HUES6 (cell line): ENCODE measurements at regions not wholly inside any gene's neighbourhood (a gene's known extent, or its start where the extent isn't known, plus 50 kb on each side); places are given as distances from the start of the nearest gene placed in this dataset.

Experiments
- H3K27ac ChIP-seq: 2 replicates; pipeline ENCODE4 v1.7.0; 2013; ENCODE audit warnings: low read depth, mild to moderate bottlenecking, low read length, inconsistent platforms
- H3K27me3 ChIP-seq: 2 replicates; pipeline ENCODE4 v1.6.1; 2013; ENCODE audit warnings: low read length; ENCODE audit not compliant: control insufficient read depth, insufficient read depth
- H3K36me3 ChIP-seq: 2 replicates; pipeline ENCODE4 v1.6.1; 2013; ENCODE audit warnings: low read length; ENCODE audit not compliant: control insufficient read depth, insufficient read depth
- H3K4me1 ChIP-seq: 2 replicates; pipeline ENCODE4 v1.6.1; 2013; ENCODE audit warnings: low read length; ENCODE audit not compliant: control insufficient read depth, insufficient read depth
- H3K4me3 ChIP-seq: 2 replicates; pipeline ENCODE4 v1.5.1; 2013; ENCODE audit warnings: low read depth, low read length
- H3K9ac ChIP-seq: one replicate; pipeline ENCODE4 v1.6.1; 2013; ENCODE audit warnings: mild to moderate bottlenecking, low read length
- H3K9me3 ChIP-seq: 2 replicates; pipeline ENCODE4 v1.6.1; 2013; ENCODE audit warnings: low read depth, low read length; ENCODE audit not compliant: control insufficient read depth, insufficient read depth

DNA sequence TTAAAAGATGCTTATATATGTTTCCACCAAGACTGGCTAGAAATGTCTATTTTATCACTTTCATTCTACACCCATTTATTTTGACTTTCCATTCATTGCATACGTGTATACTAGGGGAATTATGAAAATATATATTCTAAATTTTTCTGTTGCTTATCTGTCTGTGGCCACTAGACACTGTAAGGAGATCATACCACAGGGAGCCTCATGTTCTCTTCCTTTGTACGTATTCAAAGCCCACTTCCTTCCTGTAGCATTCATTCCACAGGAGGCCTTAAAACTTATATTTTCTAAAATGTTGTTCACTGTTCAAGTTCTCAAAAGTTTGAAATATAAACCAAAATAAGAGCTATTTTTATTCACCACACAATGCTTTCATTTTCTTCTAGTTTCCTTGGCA, 1848.9 kb upstream of the TENM3 start:
- H3K9me3 ChIP-seq: no peaks in the 10 kb centered on the region
- H3K9ac ChIP-seq: no peak overlapping the region
- no peaks in the 10 kb centered on the region for H3K27me3 ChIP-seq
- no peak overlapping the region for H3K4me3 ChIP-seq
- H3K27ac ChIP-seq: no peak overlapping the region
- H3K4me1 ChIP-seq: no peaks in the 10 kb centered on the region
- no peaks in the 10 kb centered on the region for H3K36me3 ChIP-seq

- H3K4me1 ChIP-seq: no peaks in the 10 kb centered on the region
- no peak overlapping the region for H3K9ac ChIP-seq
- H3K9me3 ChIP-seq: no peaks in the 10 kb centered on the region
- no peak overlapping the region for H3K27ac ChIP-seq
- no peaks in the 10 kb centered on the region for H3K27me3 ChIP-seq
- H3K36me3 ChIP-seq: no peaks in the 10 kb centered on the region
- no peak overlapping the region for H3K4me3 ChIP-seq
These were observed 1848.5 kb upstream of the TENM3 start for GRCh38 chr4:180394730-180395129.

- no peak overlapping the region for H3K27ac ChIP-seq
- no peaks in the 10 kb centered on the region for H3K36me3 ChIP-seq
- no peaks in the 10 kb centered on the region for H3K4me1 ChIP-seq
- H3K27me3 ChIP-seq: no peaks in the 10 kb centered on the region
- H3K9ac ChIP-seq: no peak overlapping the region
- H3K9me3 ChIP-seq: no peaks in the 10 kb centered on the region
- no peak overlapping the region for H3K4me3 ChIP-seq
These were observed 1844.6 kb upstream of the TENM3 start for GRCh38 chr4:180398564-180398963.

- H3K27me3 ChIP-seq: no peaks in the 10 kb centered on the region
- no peak overlapping the region for H3K4me3 ChIP-seq
- H3K36me3 ChIP-seq: no peaks in the 10 kb centered on the region
- no peak overlapping the region for H3K9ac ChIP-seq
- H3K9me3 ChIP-seq: no peaks in the 10 kb centered on the region
- no peak overlapping the region for H3K27ac ChIP-seq
- no peaks in the 10 kb centered on the region for H3K4me1 ChIP-seq
These were observed 1835.8 kb upstream of the TENM3 start for GRCh38 chr4:180407275-180407885.

DNA sequence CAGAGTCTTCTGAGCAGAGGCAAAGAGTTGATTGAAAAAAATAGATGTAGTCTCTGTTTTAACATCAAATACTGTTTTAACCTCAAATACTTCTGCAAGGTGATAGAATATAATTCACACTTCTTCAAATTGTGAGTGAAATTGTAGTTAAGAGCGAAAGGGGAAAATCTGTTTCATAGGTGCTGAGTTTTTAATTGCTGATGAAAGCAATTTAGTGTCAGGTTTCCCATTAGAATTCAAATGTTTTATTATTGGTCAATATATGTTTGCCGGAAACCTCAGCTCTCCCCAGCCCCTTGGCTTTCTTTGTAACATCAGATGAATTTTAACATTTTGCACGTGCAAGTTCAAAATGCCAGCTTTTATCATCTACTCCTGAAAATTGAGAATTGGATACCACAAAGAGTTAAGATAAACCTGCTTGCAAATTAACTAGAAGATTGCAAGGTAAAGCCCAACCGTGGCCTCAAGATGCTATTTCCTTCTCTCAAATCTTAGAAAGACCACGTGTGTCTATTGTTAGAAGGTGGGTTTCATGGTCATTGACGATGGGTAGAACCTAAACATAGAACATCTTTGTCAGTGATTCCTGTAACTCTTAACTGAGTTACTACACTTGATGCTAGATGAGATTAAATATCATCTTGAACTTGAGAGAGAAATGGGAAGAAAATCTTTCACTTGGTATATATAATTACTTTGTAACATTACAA, 1824.2 kb upstream of the TENM3 start:
- no peak overlapping the region for H3K27ac ChIP-seq
- no peaks in the 10 kb centered on the region for H3K9me3 ChIP-seq
- no peaks in the 10 kb centered on the region for H3K4me1 ChIP-seq
- H3K9ac ChIP-seq: no peak overlapping the region
- no peaks in the 10 kb centered on the region for H3K27me3 ChIP-seq
- H3K4me3 ChIP-seq: no peak overlapping the region
- no peaks in the 10 kb centered on the region for H3K36me3 ChIP-seq

- Histone ChIP-seq H3K36me3 (no peaks in the 10 kb centered on the region), H3K4me3 (no peak overlapping the region), H3K4me1 (no peaks in the 10 kb centered on the region), H3K27me3 (no peaks in the 10 kb centered on the region), H3K27ac (no peak overlapping the region), H3K9ac (no peak overlapping the region), H3K9me3 (no peaks in the 10 kb centered on the region)
These were observed 1820.1 kb upstream of the TENM3 start for GRCh38 chr4:180422989-180423711.

- Histone ChIP-seq H3K9me3 (no peaks in the 10 kb centered on the region), H3K9ac (no peak overlapping the region), H3K4me1 (no peaks in the 10 kb centered on the region), H3K4me3 (no peak overlapping the region), H3K36me3 (no peaks in the 10 kb centered on the region), H3K27me3 (no peaks in the 10 kb centered on the region), H3K27ac (no peak overlapping the region)
These were observed 1819.5 kb upstream of the TENM3 start for GRCh38 chr4:180423712-180424057.

- Histone ChIP-seq H3K4me3 (no peak overlapping the region), H3K9ac (no peak overlapping the region), H3K27me3 (no peaks in the 10 kb centered on the region), H3K27ac (no peak overlapping the region), H3K4me1 (no peaks in the 10 kb centered on the region), H3K9me3 (no peaks in the 10 kb centered on the region), H3K36me3 (no peaks in the 10 kb centered on the region)
These were observed 1816.3 kb upstream of the TENM3 start for GRCh38 chr4:180426938-180427337.

DNA sequence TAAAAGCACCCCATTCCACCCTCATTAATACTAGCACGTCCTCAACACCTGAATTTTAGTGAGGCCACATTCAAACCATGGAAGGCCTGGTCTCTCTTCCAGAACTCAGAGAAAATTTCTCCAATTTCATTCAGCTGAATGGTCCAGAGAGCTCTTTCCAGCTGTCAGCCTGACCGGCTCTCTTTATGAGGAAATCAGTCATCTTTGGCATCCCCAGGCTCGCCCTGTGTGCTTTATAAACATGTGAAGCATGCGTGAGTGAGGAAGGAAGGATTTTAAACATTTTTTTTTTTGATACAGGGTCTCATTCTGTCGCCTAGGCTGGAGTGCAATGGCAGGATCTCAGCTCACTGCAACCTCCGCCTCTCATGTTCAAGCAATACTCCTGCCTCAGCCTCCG, 1812.9 kb upstream of the TENM3 start:
- no peaks in the 10 kb centered on the region for H3K36me3 ChIP-seq
- H3K4me1 ChIP-seq: no peaks in the 10 kb centered on the region
- no peak overlapping the region for H3K9ac ChIP-seq
- H3K4me3 ChIP-seq: no peak overlapping the region
- no peaks in the 10 kb centered on the region for H3K9me3 ChIP-seq
- no peaks in the 10 kb centered on the region for H3K27me3 ChIP-seq
- H3K27ac ChIP-seq: no peak overlapping the region

DNA sequence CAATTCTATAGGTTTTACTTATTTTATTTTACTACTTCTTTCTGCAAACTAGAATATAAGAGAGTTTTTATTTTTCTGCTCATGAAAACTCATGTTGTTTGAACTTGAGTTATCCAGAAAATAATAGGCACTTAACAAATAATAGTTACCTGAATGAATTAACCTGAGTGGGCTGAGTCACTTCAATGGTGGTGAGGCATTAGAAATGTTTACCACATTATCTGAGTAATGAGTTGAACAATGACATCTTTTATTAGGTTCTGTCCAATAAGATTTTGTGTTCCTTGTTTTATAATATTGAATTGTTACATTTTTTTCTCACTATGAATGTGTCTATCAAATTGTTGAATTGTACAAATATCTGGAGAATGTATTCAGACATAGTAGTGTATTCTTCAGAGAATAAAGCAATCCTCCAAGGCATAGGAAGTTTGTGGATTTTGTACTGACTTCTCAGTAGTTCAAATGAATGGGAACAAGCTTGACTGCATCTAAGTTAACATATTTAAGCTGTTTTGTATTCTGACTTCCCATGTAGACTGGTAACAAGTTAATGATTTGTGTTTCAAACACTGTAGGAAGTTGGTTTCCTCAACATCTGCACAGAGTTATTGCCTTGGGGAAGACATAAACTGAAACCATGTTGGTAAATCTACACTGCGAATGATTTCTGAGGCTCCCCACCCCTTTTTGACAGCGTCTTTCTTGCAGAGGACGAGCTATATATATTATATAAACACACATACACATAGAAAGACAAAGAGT, 1808.9 kb upstream of the TENM3 start:
- no peaks in the 10 kb centered on the region for H3K4me1 ChIP-seq
- no peak overlapping the region; the same call in 1 of the 2 replicates for H3K27ac ChIP-seq
- no peaks in the 10 kb centered on the region for H3K27me3 ChIP-seq
- H3K9me3 ChIP-seq: no peaks in the 10 kb centered on the region
- H3K9ac ChIP-seq: no peak overlapping the region
- H3K36me3 ChIP-seq: no peaks in the 10 kb centered on the region
- no peak overlapping the region for H3K4me3 ChIP-seq

GRCh38 chr4:180436361-180436760, 1806.8 kb upstream of the TENM3 start:
- Histone ChIP-seq H3K27ac (no peak overlapping the region), H3K4me3 (no peak overlapping the region)

More at GRCh38 chr4:180436361-180436760, 1806.8 kb upstream of the TENM3 start:
- Histone ChIP-seq H3K9me3 (no peaks in the 10 kb centered on the region), H3K4me1 (no peaks in the 10 kb centered on the region), H3K36me3 (no peaks in the 10 kb centered on the region), H3K27me3 (no peaks in the 10 kb centered on the region), H3K9ac (no peak overlapping the region)
